ENCODE measurements at regions not wholly inside any gene's neighbourhood (a gene's known extent, or its start where the extent isn't known, plus 50 kb on each side); places are given as distances from the start of the nearest gene placed in this dataset.

GRCh38 chr2:126342457-126342856 lies 313.5 kb upstream of the GYPC start:
- DNase-seq (no peak), ATAC-seq (ENCODE audit: low FRiP score in 2 of 2) (no peak)
- 79 to 95% methylated on average over 4 of the region's 4 CpGs for whole genome bisulfite sequencing, 2 donors
- Histone ChIP-seq H3K27me3 (no peaks in the 10 kb centered on the region), H3K4me1 (no peaks in the 10 kb centered on the region), H3K4me3 (no peak overlapping the region), H3K9me3 (no peaks in the 10 kb centered on the region), H3K36me3 (no peaks in the 10 kb centered on the region), H3K27ac (no peak overlapping the region)
- TF ChIP-seq POLR2AphosphoS5 (IDR thresholded peaks at IDR 0.05) (no peak), POLR2A (IDR thresholded peaks at IDR 0.05) (no peak), EP300 (IDR thresholded peaks at IDR 0.05) (no peak), CTCF (IDR thresholded peaks at IDR 0.05) (no peak)

- no peak for TF ChIP-seq EP300 (IDR thresholded peaks at IDR 0.05)
- no peak for TF ChIP-seq CTCF (IDR thresholded peaks at IDR 0.05)
- TF ChIP-seq POLR2A (IDR thresholded peaks at IDR 0.05) = no peak
- no peak for TF ChIP-seq POLR2AphosphoS5 (IDR thresholded peaks at IDR 0.05)
- Histone ChIP-seq H3K27me3 (no peaks in the 10 kb centered on the region), H3K36me3 (no peaks in the 10 kb centered on the region), H3K27ac (no peak overlapping the region), H3K4me3 (no peak overlapping the region), H3K4me1 (no peaks in the 10 kb centered on the region), H3K9me3 (no peaks in the 10 kb centered on the region)
- WGBS, 2 donors = 56 to 73% methylated on average over 2 of the region's 2 CpGs
- ATAC-seq (ENCODE audit: low FRiP score in 2 of 2) (no peak), DNase-seq (no peak)
These were observed 312.8 kb upstream of the GYPC start for GRCh38 chr2:126343136-126343535.

DNA sequence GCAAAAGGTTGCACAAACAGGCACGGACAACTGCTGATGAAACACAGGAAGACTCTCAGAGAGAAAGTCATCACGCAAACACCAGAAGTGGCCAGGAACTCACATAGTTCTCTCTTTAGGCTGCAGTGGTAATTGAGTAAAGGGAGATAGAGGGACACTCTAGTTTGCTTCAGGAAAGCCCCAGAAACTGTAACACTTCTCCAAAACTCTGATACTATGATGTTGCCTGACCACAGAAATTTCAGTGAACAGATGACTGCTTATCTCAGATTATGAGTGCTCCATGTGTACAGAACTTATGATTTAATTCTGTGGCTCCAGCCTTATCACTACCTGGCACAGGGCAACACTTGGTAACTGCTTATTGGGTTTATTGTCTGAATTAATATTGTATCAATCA lies 311.5 kb upstream of the GYPC start:
- TF ChIP-seq CTCF (IDR thresholded peaks at IDR 0.05) (no peak), EP300 (IDR thresholded peaks at IDR 0.05) (no peak), POLR2AphosphoS5 (IDR thresholded peaks at IDR 0.05) (no peak), POLR2A (IDR thresholded peaks at IDR 0.05) (no peak)
- Histone ChIP-seq H3K9me3 (no peaks in the 10 kb centered on the region), H3K36me3 (no peaks in the 10 kb centered on the region), H3K27me3 (no peaks in the 10 kb centered on the region), H3K4me1 (no peaks in the 10 kb centered on the region), H3K4me3 (no peak overlapping the region), H3K27ac (no peak overlapping the region)
- WGBS, 2 donors = 43 to 68% methylated on average over 2 of the region's 2 CpGs
- DNase-seq = no peak
- no peak for ATAC-seq (ENCODE audit: low FRiP score in 2 of 2)

GRCh38 chr2:126345691-126346090 lies 310.3 kb upstream of the GYPC start:
- Histone ChIP-seq H3K27ac (no peak overlapping the region), H3K4me3 (no peak overlapping the region), H3K27me3 (no peaks in the 10 kb centered on the region), H3K36me3 (no peaks in the 10 kb centered on the region), H3K9me3 (no peaks in the 10 kb centered on the region), H3K4me1 (no peaks in the 10 kb centered on the region)
- no peak for DNase-seq
- no peak for TF ChIP-seq POLR2A (IDR thresholded peaks at IDR 0.05)
- no peak for TF ChIP-seq EP300 (IDR thresholded peaks at IDR 0.05)
- TF ChIP-seq POLR2AphosphoS5 (IDR thresholded peaks at IDR 0.05) = no peak
- no peak for TF ChIP-seq CTCF (IDR thresholded peaks at IDR 0.05)
- ATAC-seq (ENCODE audit: low FRiP score in 2 of 2) = no peak
- 60 to 73% methylated on average over 1 of the region's 1 CpG for WGBS, 2 donors

DNA sequence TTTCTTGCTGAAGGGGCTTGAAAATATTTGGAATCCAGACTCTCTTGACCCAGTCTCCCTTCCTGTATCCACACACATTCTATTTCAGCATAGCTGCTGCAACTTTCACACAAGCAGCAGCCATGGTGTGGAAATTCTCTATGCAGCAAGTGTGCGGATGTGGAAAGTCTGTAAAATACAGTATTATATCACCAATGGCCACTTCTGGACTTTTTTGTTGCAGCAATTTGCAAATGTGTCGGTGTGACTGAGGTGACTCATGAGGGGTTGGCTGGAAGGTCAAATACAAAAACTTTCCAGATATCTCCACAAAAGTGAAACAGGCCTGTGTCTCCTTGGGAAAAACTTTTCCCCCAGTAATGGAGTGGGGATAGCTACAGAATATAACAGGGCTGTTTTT lies 299.3 kb upstream of the GYPC start:
- H3K9me3 ChIP-seq = no peaks in the 10 kb centered on the region
- WGBS, 2 donors = 86 to 92% methylated on average over 2 of the region's 2 CpGs
- no peak for TF ChIP-seq EP300 (IDR thresholded peaks at IDR 0.05)
- no peak for TF ChIP-seq CTCF (IDR thresholded peaks at IDR 0.05)
- no peak for TF ChIP-seq POLR2AphosphoS5 (IDR thresholded peaks at IDR 0.05)
- TF ChIP-seq POLR2A (IDR thresholded peaks at IDR 0.05) = no peak
- H3K27ac ChIP-seq = no peak overlapping the region
- no peaks in the 10 kb centered on the region for H3K4me1 ChIP-seq
- H3K4me3 ChIP-seq = no peak overlapping the region
- DNase-seq (no peak), ATAC-seq (ENCODE audit: low FRiP score in 2 of 2) (no peak)
- H3K36me3 ChIP-seq = no peaks in the 10 kb centered on the region
- no peaks in the 10 kb centered on the region for H3K27me3 ChIP-seq
